HepG2 (cell line): ENCODE measurements at regions not wholly inside any gene's neighbourhood (a gene's known extent, or its start where the extent isn't known, plus 50 kb on each side); places are given as distances from the start of the nearest gene placed in this dataset.
A peak's percentile ranks its signal among the peaks of the same experiment; 100 is the strongest.

Experiments used
- ATAC-seq: fragments of 200-7000 bp; cut with Tn5 transposase; 3 replicates; pipeline ENCODE4 v1.9.1; 2020; ENCODE audit warnings: mild to moderate bottlenecking, moderate library complexity
- BruUV-seq: library from RNA; stranded (reverse); fragments of 400-500 nt; replicated peaks from 2 replicates; lab custom pipeline; 2021; lab: Mats Ljungman, UMichigan
- CTCF ChIA-PET: fragments of 300-600 bp; formaldehyde crosslinking; extraction: SDS; loops from one replicate; lab custom pipeline; 2021; ENCODE audit warnings: low total read pairs, inconsistent platforms, low intra/inter-chr PET ratio; lab: Yijun Ruan, JAX
- POLR2A ChIA-PET: fragments of 350-600 bp; sonication (Branson Sonifier 250); formaldehyde crosslinking; loops from one replicate; lab custom pipeline; 2020; ENCODE audit warnings: antibody characterized with exemption, inconsistent platforms; lab: Yijun Ruan, JAX
- DNase-seq: peaks from one replicate; pipeline ENCODE4 v3.0.0-alpha.2; 2015; ENCODE audit warnings: low spot score
- FAIRE-seq: peaks from 3 replicates; lab custom pipeline; 2011; peaks lifted over from hg19 to GRCh38; lab: Jason Lieb, UNC
- H2AFZ ChIP-seq: one replicate; pipeline ENCODE4 v1.6.1; 2011; ENCODE audit warnings: low read length, inconsistent platforms
- H3K27ac ChIP-seq: fragments of 300-600 bp; 3 replicates; pipeline ENCODE4 v1.8.0; 2011; ENCODE audit warnings: mixed run types, mild to moderate bottlenecking, mixed read lengths, low read length, inconsistent platforms; ENCODE audit not compliant: insufficient read depth; ENCODE audit errors: extremely low read length
- H3K27me3 ChIP-seq, 2 experiments: fragments of 200-600 bp in 1 of 2; 2 replicates in 1 of 2; 3 replicates in 1 of 2; pipeline versions ENCODE4 v1.6.0 to v1.8.0; 2011; ENCODE audit warnings: low read length in 2 of 2, mild to moderate bottlenecking in 2 of 2, moderate library complexity in 2 of 2, inconsistent platforms in 1 of 2; ENCODE audit not compliant: insufficient read depth in 2 of 2, control insufficient read depth in 1 of 2
- H3K36me3 ChIP-seq, 2 experiments: fragments of 200-600 bp in 1 of 2; replicated peaks in 1 of 2; 2 replicates in 1 of 2; 3 replicates in 1 of 2; pipeline versions ENCODE4 v1.5.1 to v1.8.0; 2011; ENCODE audit warnings: low read length in 2 of 2, inconsistent platforms in 1 of 2; ENCODE audit not compliant: insufficient read depth in 2 of 2, control insufficient read depth in 1 of 2
- H3K4me1 ChIP-seq: 2 replicates; pipeline ENCODE4 v1.5.1; 2012; ENCODE audit warnings: low read length, inconsistent platforms; ENCODE audit not compliant: insufficient read depth
- H3K4me2 ChIP-seq: 2 replicates; pipeline ENCODE4 v1.6.0; 2011; ENCODE audit warnings: low read depth, low read length, inconsistent platforms
- H3K4me3 ChIP-seq, 3 experiments: fragments of 200-600 bp in 1 of 3; sonication (generic), shearing (Covaris generic) in 1 of 3; replicated peaks in 1 of 3; 2 replicates each; pipeline ENCODE4 v1.5.1; 2011 to 2016; ENCODE audit warnings: low read length in 3 of 3, inconsistent platforms in 2 of 3, low read depth in 2 of 3, mild to moderate bottlenecking in 2 of 3, control low read depth in 1 of 3, mixed read lengths in 1 of 3; ENCODE audit not compliant: insufficient read depth in 1 of 3
- H3K79me2 ChIP-seq: one replicate; pipeline ENCODE4 v1.6.1; 2011; ENCODE audit warnings: low read length, inconsistent platforms; ENCODE audit not compliant: insufficient read depth
- H3K9ac ChIP-seq: 2 replicates; pipeline ENCODE4 v1.6.0; 2011; ENCODE audit warnings: mild to moderate bottlenecking, low read depth, low read length, inconsistent platforms; ENCODE audit not compliant: insufficient read depth
- H3K9me3 ChIP-seq: 2 replicates; pipeline ENCODE4 v1.5.1; 2012; ENCODE audit warnings: mild to moderate bottlenecking, low read length
- H4K20me1 ChIP-seq: 2 replicates; pipeline ENCODE4 v1.6.0; 2011; ENCODE audit warnings: inconsistent platforms, mild to moderate bottlenecking, low read length, moderate library complexity; ENCODE audit not compliant: insufficient read depth
- ASH2L ChIP-seq: fragments of 300-600, 200-600 bp; sonication (generic); IDR thresholded peaks from 2 replicates; pipeline ENCODE4 v1.7.0; 2017; ENCODE audit warnings: low read depth, mild to moderate bottlenecking, moderate library complexity, mixed read lengths, low read length; ENCODE audit not compliant: insufficient read length
- HMGA1 ChIP-seq: sonication (generic); formaldehyde crosslinking; conservative IDR thresholded peaks from 2 replicates; pipeline ENCODE4 v1.4.0; 2020; ENCODE audit warnings: missing genetic modification reagents
- KAT2B ChIP-seq: fragments of 150-350 bp; IDR thresholded peaks from 2 replicates; pipeline ENCODE4 v1.6.1; 2014; ENCODE audit warnings: low read depth, low read length, borderline replicate concordance
- MED1 ChIP-seq: sonication (generic); formaldehyde crosslinking; IDR thresholded peaks from 2 replicates; pipeline ENCODE4 v1.4.0; 2020; ENCODE audit warnings: missing genetic modification reagents
- NR2F2 ChIP-seq: IDR thresholded peaks from 2 replicates; pipeline ENCODE4 v1.6.1; 2012; ENCODE audit warnings: low read depth, inconsistent platforms, borderline replicate concordance
- RBFOX2 ChIP-seq: fragments of 200-400 bp; formaldehyde crosslinking; IDR thresholded peaks from 2 replicates; pipeline ENCODE4 v1.6.1; 2017; ENCODE audit warnings: low read depth, mild to moderate bottlenecking, low read length
- ZNF484 ChIP-seq: sonication (generic); formaldehyde crosslinking; IDR thresholded peaks from 2 replicates; pipeline ENCODE4 v1.5.1; 2020; ENCODE audit warnings: mild to moderate bottlenecking, low read depth, missing genetic modification reagents, borderline replicate concordance
- ZNF652 ChIP-seq: IDR thresholded peaks from 2 replicates; pipeline ENCODE4 v1.6.1; 2016; ENCODE audit warnings: low read depth, borderline replicate concordance
- ZNF709 ChIP-seq: sonication (generic); formaldehyde crosslinking; IDR thresholded peaks from 2 replicates; pipeline ENCODE4 v1.5.0; 2020; ENCODE audit warnings: mild to moderate bottlenecking, missing genetic modification reagents
- WGBS: methylation state at CpG from one replicate; pipeline ENCODE4 v1.1.6; 2017; ENCODE audit warnings: low lambda C conversion rate; 5-methylcytosine and 5-hydroxymethylcytosine counted together
- in situ Hi-C: cut with HindIII; loops from 2 replicates; pipeline ENCODE4 v1.10.0; 2017; ENCODE audit warnings: low pct_unique_long_range_greater_than_20kb; ENCODE audit not compliant: extremely low pct_ligation_motif_present
- intact Hi-C: fragments of 100-400 bp; cut with micrococcal nuclease; formaldehyde crosslinking; loops from one replicate; pipeline ENCODE4 v1.10.0; 2022; ENCODE audit not compliant: unreplicated experiment
- TF ChIP-seq, protein P1 (sequence below): IDR thresholded peaks from 2 replicates; pipeline ENCODE4 v1.6.1; 2012; ENCODE audit warnings: low read depth, low read length, improper control_type of control experiment
- TF ChIP-seq, protein P2 (sequence below): sonication (generic); formaldehyde crosslinking; conservative IDR thresholded peaks from 2 replicates; pipeline ENCODE4 v1.4.0; 2020; ENCODE audit warnings: missing genetic modification reagents
- TF ChIP-seq, protein P3 (sequence below): sonication (generic); formaldehyde crosslinking; IDR thresholded peaks from 2 replicates; pipeline ENCODE4 v1.4.0; 2020; ENCODE audit warnings: mild to moderate bottlenecking, missing genetic modification reagents

DNA sequence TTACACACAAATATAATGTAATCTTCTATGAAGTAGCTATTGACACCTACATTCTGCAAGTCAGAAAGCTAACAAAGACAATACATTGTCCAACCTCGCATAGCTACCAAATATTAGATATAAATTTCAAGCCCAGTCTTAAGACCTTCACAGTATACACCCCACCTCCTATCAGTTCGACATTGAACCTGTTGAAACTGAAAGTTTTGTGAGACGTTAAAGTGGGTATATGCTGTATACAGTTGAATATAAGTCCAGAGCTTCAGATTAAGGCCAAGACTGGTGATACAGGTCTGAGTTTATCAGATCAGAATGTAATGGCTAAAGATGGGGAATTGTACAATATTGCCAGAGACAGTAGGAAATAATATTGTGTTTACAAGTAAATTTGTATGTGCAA lies 489.3 kb upstream of the RORB start (continued):
- TF ChIP-seq MED1 (CRISPR knock-in tag) (no peak), ZNF484 (no peak), RBFOX2 (no peak), KAT2B (no peak)

DNA sequence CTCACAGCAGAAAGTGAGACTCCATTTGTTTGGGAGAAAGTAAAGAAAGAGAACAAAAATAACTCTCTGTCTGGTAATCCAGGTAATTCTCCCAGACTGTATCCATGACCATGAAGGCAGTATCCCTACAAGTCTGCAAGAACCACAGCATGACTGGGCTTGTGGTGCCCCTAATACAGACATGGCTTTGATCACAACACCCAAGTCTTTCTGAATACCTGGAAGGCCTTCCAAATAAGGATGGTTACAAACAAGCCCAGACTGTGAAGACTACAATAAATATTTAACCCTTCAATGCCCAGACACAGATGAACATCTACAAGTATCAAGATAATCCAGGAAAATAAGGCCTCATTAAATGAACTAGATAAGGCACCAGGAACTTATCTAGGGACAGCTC lies 481.1 kb upstream of the RORB start:
- H3K27me3 ChIP-seq = no peaks in the 10 kb centered on the region
- TF ChIP-seq HMGA1 (CRISPR knock-in tag) = no peak
- TF ChIP-seq ZNF652 (CRISPR knock-in tag) = peak; percentile 59; the same call in 1 of the 2 replicates
- H2AFZ ChIP-seq = no peak overlapping the region
- H3K4me3 ChIP-seq = no peak overlapping the region
- intact Hi-C loops (no loop called here), in situ Hi-C loops (no loop called here)
- ATAC-seq (no peak), DNase-seq (no peak), FAIRE-seq (no peak)
- no peak overlapping the region for H3K9ac ChIP-seq
- H3K9me3 ChIP-seq = no peaks in the 10 kb centered on the region; the same call in 1 of the 2 replicates
- no TSS peak for BruUV-seq
- no peaks in the 10 kb centered on the region for H3K79me2 ChIP-seq
- ChIA-PET CTCF (no interaction called here), POLR2A (no interaction called here)
- no peaks in the 10 kb centered on the region for H3K4me1 ChIP-seq
- H3K36me3 ChIP-seq = no peaks in the 10 kb centered on the region
- no peak overlapping the region for H3K27ac ChIP-seq
- no peak overlapping the region for H3K4me2 ChIP-seq
- no peaks in the 10 kb centered on the region for H4K20me1 ChIP-seq

DNA sequence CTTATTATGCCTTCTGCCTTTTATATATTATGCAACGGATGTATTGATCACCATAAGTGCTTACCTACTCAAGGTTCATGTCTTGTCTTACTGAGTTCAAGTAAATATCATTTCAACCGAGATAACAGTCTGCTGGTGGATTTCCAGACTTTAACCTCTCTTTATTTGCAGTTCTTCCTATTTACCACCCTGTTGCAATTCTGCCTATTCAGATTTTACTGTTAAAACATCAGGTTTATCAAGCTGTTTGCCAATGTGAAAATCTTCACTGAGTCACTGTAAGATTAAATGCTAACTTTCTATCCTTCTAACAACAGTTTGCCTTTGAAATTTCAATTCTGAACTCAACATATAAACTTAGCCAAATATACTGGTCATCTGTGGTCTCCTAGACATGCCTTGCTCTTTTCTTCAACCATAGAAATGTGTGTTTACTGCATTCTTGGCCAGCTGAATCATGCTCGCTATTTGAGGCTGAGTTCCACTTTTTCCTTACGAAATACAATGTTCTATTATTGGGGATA lies 471.7 kb upstream of the RORB start:
- BruUV-seq = no TSS peak
- POLR2A ChIA-PET = no interaction called here
- H3K79me2 ChIP-seq = no peaks in the 10 kb centered on the region
- no peaks in the 10 kb centered on the region for H4K20me1 ChIP-seq
- H3K36me3 ChIP-seq = no peaks in the 10 kb centered on the region
- no peaks in the 10 kb centered on the region for H3K9me3 ChIP-seq
- peaks cover 41% of the 10 kb centered on the region for H3K4me1 ChIP-seq
- H3K27me3 ChIP-seq = no peaks in the 10 kb centered on the region
- H3K27ac ChIP-seq = peak overlapping the region; percentile 84
- 0% methylated on average over 4 of the region's 4 CpGs for WGBS
- DNase-seq (peak; percentile 96), FAIRE-seq (peak; percentile 96), ATAC-seq (peak; percentile 97)
- H2AFZ ChIP-seq = no peak overlapping the region
- no peak overlapping the region; a peak in 1 of 6 replicates for H3K4me3 ChIP-seq
- H3K9ac ChIP-seq = no peak overlapping the region
- in situ Hi-C loops = no loop called here
- CTCF ChIA-PET = no interaction called here
- H3K4me2 ChIP-seq = peak overlapping the region; percentile 44
- intact Hi-C loops = loop anchor here (1.0 to 10.0 kb wide), 2 partner anchors 109 to 1551 kb away; no protein-coding TSS in a partner anchor
- TF ChIP-seq NR2F2 (peak; percentile 82; the same call in 1 of the 2 replicates), ASH2L (peak; percentile 94), ZNF709 (CRISPR knock-in tag) (no peak)
- TF ChIP-seq, protein P1, sequence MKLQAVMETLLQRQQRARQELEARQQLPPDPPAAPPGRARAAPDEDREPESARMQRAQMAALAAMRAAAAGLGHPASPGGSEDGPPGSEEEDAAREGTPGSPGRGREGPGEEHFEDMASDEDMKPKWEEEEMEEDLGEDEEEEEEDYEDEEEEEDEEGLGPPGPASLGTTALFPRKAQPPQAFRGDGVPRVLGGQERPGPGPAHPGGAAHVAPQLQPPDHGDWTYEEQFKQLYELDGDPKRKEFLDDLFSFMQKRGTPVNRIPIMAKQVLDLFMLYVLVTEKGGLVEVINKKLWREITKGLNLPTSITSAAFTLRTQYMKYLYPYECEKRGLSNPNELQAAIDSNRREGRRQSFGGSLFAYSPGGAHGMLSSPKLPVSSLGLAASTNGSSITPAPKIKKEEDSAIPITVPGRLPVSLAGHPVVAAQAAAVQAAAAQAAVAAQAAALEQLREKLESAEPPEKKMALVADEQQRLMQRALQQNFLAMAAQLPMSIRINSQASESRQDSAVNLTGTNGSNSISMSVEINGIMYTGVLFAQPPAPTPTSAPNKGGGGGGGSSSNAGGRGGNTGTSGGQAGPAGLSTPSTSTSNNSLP = peak; percentile 89
- TF ChIP-seq, protein P2, sequence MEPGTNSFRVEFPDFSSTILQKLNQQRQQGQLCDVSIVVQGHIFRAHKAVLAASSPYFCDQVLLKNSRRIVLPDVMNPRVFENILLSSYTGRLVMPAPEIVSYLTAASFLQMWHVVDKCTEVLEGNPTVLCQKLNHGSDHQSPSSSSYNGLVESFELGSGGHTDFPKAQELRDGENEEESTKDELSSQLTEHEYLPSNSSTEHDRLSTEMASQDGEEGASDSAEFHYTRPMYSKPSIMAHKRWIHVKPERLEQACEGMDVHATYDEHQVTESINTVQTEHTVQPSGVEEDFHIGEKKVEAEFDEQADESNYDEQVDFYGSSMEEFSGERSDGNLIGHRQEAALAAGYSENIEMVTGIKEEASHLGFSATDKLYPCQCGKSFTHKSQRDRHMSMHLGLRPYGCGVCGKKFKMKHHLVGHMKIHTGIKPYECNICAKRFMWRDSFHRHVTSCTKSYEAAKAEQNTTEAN (CRISPR knock-in tag) = 0 out of 2 replicates have a peak, but pooled peaks have one; percentile 36
- TF ChIP-seq, protein P3, sequence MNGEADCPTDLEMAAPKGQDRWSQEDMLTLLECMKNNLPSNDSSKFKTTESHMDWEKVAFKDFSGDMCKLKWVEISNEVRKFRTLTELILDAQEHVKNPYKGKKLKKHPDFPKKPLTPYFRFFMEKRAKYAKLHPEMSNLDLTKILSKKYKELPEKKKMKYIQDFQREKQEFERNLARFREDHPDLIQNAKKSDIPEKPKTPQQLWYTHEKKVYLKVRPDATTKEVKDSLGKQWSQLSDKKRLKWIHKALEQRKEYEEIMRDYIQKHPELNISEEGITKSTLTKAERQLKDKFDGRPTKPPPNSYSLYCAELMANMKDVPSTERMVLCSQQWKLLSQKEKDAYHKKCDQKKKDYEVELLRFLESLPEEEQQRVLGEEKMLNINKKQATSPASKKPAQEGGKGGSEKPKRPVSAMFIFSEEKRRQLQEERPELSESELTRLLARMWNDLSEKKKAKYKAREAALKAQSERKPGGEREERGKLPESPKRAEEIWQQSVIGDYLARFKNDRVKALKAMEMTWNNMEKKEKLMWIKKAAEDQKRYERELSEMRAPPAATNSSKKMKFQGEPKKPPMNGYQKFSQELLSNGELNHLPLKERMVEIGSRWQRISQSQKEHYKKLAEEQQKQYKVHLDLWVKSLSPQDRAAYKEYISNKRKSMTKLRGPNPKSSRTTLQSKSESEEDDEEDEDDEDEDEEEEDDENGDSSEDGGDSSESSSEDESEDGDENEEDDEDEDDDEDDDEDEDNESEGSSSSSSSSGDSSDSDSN (CRISPR knock-in tag) = no peak
